ENCODE measurements at regions not wholly inside any gene's neighbourhood (a gene's known extent, or its start where the extent isn't known, plus 50 kb on each side); places are given as distances from the start of the nearest gene placed in this dataset.

- no peak overlapping the region for H3K4me3 ChIP-seq (ENCODE audit: low read depth, low read length)
- no peak for DNase-seq (ENCODE audit: low read depth)
- TF ChIP-seq, protein P1, sequence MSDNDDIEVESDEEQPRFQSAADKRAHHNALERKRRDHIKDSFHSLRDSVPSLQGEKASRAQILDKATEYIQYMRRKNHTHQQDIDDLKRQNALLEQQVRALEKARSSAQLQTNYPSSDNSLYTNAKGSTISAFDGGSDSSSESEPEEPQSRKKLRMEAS (IDR thresholded peaks at IDR 0.05; ENCODE audit: low read depth, low read length) = no peak
- no peak for TF ChIP-seq MYC (IDR thresholded peaks at IDR 0.05; ENCODE audit: low read depth, low read length)
- no peak for TF ChIP-seq CTCF (IDR thresholded peaks at IDR 0.05; ENCODE audit: low read depth, low read length)
- no peak for TF ChIP-seq POLR2A (IDR thresholded peaks at IDR 0.05; ENCODE audit: extremely low read depth, insufficient read length)
Measured at GRCh38 chr22:48393885-48394284, 1433.8 kb downstream of the BRD1 start.

DNA sequence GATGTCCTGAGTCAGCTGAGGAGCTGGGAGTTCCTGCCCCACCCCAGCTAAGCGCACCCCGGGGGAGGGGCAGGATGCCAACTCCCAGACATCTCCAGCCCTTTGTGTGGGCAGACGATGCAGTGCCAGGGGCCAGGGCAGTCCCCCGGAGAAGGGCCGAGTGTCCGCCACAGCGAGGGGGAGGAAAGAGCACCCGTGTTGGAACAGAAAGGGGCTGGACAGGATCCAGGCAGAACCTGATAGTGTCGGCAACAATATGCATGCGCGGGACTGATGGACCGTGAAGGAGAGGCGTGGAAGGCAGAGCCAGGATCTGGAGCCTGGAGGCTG is 1434.7 kb downstream of the BRD1 start:
- TF ChIP-seq CTCF (IDR thresholded peaks at IDR 0.05; ENCODE audit: low read depth, low read length) = no peak
- TF ChIP-seq, protein P1 (IDR thresholded peaks at IDR 0.05; ENCODE audit: low read depth, low read length) = no peak
- TF ChIP-seq POLR2A (IDR thresholded peaks at IDR 0.05; ENCODE audit: extremely low read depth, insufficient read length) = no peak
- TF ChIP-seq MYC (IDR thresholded peaks at IDR 0.05; ENCODE audit: low read depth, low read length) = no peak
- DNase-seq (ENCODE audit: low read depth) = no peak
- no peak overlapping the region for H3K4me3 ChIP-seq (ENCODE audit: low read depth, low read length)

DNA sequence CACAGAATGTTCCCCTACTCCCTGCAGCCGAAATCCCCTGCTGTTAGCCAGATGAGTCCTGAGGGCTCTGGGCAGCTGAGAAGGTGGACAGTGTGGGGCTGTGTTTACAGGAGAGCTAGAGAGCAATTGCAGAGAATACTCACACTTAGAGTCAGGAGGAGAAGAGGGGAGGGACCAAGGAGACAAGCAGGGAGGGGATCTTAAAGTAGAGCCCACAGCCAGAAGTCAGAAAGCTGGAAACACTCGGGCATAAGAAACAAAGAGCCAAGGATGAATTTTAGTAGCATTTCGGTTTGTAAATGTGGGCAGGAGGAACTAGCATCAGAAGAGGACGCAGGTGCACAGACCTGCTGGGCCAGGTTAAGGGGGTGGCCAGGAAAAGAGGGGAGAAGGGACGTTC is 1435.9 kb downstream of the BRD1 start:
- no peak overlapping the region for H3K4me3 ChIP-seq (ENCODE audit: low read depth, low read length)
- TF ChIP-seq MYC (IDR thresholded peaks at IDR 0.05; ENCODE audit: low read depth, low read length) (no peak), POLR2A (IDR thresholded peaks at IDR 0.05; ENCODE audit: extremely low read depth, insufficient read length) (no peak), CTCF (IDR thresholded peaks at IDR 0.05; ENCODE audit: low read depth, low read length) (no peak)
- TF ChIP-seq, protein P1 (IDR thresholded peaks at IDR 0.05; ENCODE audit: low read depth, low read length) = no peak
- DNase-seq (ENCODE audit: low read depth) = no peak

GRCh38 chr22:48391171-48391711 is 1436.4 kb downstream of the BRD1 start:
- no peak overlapping the region for H3K4me3 ChIP-seq (ENCODE audit: low read depth, low read length)
- DNase-seq (ENCODE audit: low read depth) = no peak
- TF ChIP-seq CTCF (IDR thresholded peaks at IDR 0.05; ENCODE audit: low read depth, low read length) (no peak), POLR2A (IDR thresholded peaks at IDR 0.05; ENCODE audit: extremely low read depth, insufficient read length) (no peak), MYC (IDR thresholded peaks at IDR 0.05; ENCODE audit: low read depth, low read length) (no peak)
- TF ChIP-seq, protein P1 (IDR thresholded peaks at IDR 0.05; ENCODE audit: low read depth, low read length) = no peak

- DNase-seq (ENCODE audit: low read depth) = no peak
- H3K4me3 ChIP-seq (ENCODE audit: low read depth, low read length) = no peak overlapping the region
- TF ChIP-seq CTCF (IDR thresholded peaks at IDR 0.05; ENCODE audit: low read depth, low read length) (no peak), MYC (IDR thresholded peaks at IDR 0.05; ENCODE audit: low read depth, low read length) (no peak), POLR2A (IDR thresholded peaks at IDR 0.05; ENCODE audit: extremely low read depth, insufficient read length) (no peak)
- TF ChIP-seq, protein P1 (IDR thresholded peaks at IDR 0.05; ENCODE audit: low read depth, low read length) = no peak
Measured at GRCh38 chr22:48389916-48390315, 1437.8 kb downstream of the BRD1 start.

Measured in NB4 (cell line).